Activated naive CD4-positive, alpha-beta T cell treated with anti-CD3 and anti-CD28 coated beads, Interleukin-2, amount 50 U/mL, for 16 hours (primary cell): ENCODE measurements at regions not wholly inside any gene's neighbourhood (a gene's known extent, or its start where the extent isn't known, plus 50 kb on each side); places are given as distances from the start of the nearest gene placed in this dataset.

Experiments
- DNase-seq: peaks from one replicate; pipeline ENCODE4 v3.0.0-alpha.2; 2020

GRCh38 chr2:128452536-128453530 lies 134.2 kb upstream of the HS6ST1 start:
- no peak for DNase-seq

DNA sequence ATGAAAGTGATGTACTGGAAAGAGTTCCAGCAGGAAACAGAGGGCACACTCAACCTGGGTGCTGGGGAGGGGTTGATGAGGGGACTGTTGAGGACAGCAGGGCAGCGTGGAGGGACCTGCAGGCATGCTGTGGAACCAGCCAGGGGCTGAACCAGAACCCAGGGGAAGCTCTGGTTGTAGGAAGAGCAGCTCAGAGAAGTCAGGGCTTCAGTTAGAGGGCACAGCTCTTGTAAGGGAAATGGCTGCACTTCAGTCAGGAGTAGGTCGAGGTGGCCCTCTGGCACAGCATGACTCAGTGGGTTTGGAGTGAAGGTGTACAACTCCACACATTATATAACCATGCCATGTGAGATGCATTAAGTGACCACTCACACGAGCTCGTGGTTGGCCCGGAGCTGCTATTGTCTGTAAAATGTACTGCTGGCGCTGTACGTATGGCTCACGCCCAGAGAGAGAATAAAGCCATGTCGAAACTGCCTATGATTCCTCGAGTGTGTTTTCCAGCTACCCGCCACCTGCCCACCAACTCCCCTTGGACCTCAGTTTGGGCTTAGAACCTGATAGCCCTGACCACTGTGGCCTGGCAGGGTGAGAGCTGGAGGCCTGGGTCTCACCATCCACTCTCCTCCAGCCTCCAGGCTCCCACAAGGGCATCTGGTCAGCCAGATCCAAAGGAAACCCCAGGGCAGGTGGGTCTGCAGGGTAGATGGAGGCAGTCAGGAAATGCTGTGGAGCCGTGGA lies 136.5 kb upstream of the HS6ST1 start:
- no peak for DNase-seq

GRCh38 chr2:128455721-128456050 lies 137.0 kb upstream of the HS6ST1 start:
- no peak for DNase-seq

- DNase-seq, result no peak
Measured at GRCh38 chr2:128456281-128456680, 137.6 kb upstream of the HS6ST1 start.

- no peak for DNase-seq
Measured at GRCh38 chr2:128457006-128457604, 138.4 kb upstream of the HS6ST1 start.

DNA sequence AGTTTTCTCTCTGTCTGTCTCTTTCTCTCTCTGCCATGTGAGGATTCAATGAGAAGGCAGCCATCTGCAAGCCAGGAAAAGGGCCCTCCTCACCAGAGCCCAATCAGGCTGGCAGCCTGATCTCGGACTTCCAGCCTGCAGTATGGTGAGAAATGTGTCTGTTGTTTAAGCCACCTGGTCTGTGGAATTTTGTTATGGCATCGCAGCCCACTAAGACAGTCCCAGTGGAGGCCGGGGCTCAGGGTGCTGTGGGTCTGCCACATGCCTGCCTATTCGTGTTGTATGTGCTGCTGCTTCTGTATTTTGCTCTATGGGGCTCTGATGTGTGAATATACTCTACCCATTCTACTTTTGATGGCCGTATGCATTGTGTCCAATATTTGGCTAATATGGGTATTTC lies 139.0 kb upstream of the HS6ST1 start:
- DNase-seq, result no peak

GRCh38 chr2:128458505-128458904 lies 139.8 kb upstream of the HS6ST1 start:
- DNase-seq, result no peak

GRCh38 chr2:128464456-128464855 lies 145.8 kb upstream of the HS6ST1 start:
- no peak for DNase-seq

DNA sequence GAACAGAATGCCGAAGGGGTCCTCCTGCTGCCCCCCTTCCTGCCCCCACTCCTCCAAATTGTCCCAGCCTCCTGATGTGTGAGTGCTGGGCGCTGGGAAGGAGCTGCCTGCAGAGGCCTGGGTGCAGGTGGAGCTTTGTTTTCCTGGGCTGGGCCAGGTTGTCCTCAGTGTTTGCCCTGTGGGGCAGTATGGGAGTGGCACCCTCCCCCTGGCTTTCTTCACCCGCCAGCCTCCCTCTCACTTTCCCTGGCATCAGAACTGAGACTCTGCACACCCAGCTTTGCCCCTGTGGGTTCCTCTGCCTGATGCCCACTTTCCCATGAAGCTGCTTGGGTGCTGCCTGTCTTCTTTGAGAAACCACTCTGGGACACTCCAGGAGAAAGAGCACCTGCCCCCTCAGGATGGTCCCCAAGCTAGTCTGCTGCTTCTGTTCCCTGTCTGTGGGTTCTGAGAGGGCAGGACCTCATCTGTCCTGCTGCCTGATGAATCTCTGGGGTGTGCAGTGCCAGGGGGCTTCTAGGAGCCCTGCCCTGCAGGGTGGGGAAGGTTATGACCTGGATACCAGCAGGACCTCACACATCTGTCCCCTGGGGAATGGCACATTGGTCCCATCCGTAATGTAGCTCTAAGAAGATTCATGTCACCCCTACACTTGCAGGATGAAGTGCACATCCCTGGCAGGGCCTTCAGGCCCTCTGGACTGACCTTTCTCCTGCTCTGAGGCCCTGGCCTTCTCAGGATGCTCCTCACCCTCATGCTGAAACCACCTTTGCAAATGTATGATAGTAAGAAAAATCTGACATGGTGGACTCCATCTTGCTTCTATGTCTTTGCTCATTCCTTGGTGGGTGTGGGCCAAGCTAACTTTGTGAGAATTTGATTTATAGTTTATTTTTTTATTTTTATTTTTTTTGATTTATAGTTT lies 146.8 kb upstream of the HS6ST1 start:
- no peak for DNase-seq

- DNase-seq, result no peak
Measured at GRCh38 chr2:128466376-128466775, 147.7 kb upstream of the HS6ST1 start.

- no peak for DNase-seq
Measured at GRCh38 chr2:128466776-128467175, 148.1 kb upstream of the HS6ST1 start.

DNA sequence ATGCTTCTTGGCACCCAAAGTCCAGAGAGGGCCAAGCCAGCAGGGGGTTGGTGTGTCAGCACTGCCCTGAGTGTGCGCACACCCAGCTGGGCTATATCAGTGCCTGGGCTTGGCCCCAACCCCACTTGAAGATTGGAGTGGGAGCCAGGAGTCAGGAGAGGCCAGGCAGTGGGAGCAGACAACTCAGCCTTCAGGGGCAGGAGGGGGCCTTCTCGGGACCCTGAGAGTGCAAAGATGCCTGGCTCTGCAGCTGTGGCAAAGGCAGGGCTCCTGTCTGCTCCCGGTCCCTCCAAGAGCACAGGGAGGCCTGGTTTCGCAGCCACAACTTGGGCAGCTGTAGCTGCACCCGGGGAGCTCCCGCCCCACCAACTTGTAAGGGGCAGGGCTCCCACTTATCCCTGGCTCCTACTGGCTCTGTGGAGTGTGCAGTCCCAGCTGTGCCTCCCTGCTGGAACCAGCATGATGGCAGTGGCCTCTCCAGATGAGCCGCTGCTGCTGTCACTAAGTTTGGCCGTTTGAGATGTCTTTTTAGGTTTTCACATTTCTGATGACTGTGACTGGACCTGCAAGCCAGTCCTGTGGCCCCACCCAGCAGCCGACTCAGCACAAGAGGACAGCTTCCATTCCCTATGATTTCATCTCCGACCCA lies 148.8 kb upstream of the HS6ST1 start:
- DNase-seq, result no peak

DNA sequence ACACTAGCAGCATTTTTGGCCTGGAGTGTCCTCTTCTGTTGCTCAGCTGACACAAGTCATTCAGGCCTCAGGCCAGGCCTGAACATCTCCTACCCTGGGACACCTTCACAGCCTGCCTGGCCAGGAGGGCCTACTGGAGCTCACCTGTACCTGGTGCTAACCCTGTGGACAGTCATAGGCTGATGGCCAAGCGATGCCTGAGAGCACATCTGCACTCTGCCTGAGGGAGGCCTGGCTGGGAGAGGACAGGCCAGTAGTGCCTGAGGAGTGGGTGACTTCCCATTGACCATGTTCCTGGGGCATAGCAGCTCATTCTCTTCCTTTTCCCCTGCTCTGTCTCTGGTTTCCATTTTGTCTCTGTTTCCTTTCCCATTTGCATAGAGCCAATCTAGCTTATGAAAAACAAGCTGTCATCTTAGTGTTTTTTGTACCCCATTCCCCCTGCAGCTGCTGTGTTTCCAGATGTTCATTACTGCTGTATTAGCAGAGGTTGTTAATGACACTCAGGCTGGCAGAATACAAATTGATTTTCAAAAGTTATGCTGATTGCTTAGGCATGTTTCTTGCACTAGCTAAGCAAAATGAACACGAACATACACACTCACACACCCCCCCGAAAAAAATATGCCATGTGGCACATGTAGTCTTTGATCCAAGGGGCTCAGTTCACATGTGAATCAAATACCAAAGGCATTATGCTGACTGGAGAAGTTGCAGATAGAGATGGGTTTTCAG lies 149.7 kb upstream of the HS6ST1 start:
- no peak for DNase-seq

DNA sequence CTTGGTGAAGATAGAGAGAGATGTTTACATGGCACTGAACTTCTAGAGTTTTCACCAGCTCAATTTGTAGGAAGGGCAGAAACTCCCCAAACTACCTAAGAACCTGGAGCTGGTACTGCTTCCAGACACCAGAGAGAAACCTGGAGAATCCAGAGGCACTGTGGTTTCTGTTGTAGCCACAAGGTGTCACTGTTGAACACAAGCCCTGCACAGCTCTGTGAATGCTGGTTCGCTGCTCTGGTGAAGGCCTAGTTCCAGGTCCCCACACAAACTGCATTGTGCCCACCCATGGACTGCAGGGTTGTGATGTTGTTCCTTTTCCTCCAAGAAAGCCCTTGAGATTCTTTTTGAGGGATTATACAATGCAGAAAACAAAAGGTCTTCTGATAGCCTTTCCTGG lies 150.5 kb upstream of the HS6ST1 start:
- no peak for DNase-seq

DNA sequence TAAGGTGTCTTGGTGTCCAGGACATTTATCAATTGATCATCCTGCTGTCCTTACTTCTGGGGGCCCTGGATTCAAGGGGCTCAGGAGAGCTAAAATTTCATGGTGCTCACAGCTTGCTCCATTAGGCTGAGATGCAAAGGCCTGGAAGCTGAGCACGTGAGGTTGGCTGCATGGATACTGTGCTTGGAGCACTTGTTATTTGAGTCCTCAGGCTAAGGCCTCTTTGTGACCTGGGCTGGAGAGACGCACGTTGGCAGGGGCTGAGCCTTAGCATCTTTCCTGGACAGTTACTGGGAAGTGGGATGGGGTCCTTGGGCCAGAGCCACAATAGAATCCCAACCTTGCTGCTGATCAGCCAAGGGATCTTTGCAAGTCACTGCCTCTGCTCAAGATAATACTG lies 151.2 kb upstream of the HS6ST1 start:
- no peak for DNase-seq

DNA sequence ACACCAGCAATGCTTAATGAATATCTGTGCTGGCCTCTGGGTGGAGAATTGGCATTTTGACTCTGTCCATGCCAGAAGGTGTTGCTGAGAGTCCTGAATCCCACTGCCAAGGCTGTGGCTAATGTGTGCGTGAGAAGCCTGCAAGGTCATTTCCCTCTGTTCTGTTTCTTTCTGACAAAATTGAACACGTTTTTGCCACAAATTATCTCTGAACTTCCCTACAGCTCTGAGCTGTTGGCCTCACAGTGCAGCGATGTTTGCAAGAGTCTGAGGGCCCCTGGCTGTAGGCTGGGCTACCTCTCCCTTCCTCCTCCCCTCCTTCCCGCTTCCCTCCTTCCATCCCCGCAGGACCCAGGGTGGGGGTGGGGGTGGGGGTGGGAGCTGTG lies 154.1 kb upstream of the HS6ST1 start:
- no peak for DNase-seq

GRCh38 chr2:128473175-128474035 lies 154.7 kb upstream of the HS6ST1 start:
- DNase-seq, result no peak

GRCh38 chr2:128474036-128474955 lies 155.6 kb upstream of the HS6ST1 start:
- no peak for DNase-seq

DNA sequence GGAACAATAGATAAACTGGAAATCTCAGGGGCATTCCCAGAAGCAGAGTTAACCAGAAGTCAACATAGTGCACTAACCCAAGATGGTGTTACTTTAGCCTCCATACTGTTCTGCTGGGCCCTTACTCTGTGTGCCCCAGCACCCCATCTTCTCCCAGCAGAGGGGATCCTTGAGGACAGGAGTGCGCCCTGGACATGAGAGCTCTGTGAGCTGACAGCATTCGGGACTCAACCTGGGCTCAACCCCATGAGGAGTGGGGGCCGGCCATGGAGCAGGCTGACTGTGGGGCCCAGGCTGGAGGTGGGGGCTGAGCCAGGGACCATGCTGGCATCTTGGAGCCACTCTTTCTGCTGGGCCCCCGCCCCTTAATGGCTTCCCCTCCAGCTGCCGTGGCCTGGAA lies 156.3 kb upstream of the HS6ST1 start:
- no peak for DNase-seq
